ENCODE measurements at regions not wholly inside any gene's neighbourhood (a gene's known extent, or its start where the extent isn't known, plus 50 kb on each side); places are given as distances from the start of the nearest gene placed in this dataset.

- Histone ChIP-seq H3K36me3 (ENCODE audit: control insufficient read depth, insufficient read depth, low read length) (no peaks in the 10 kb centered on the region), H3K27me3 (replicated peaks; ENCODE audit: control insufficient read depth, insufficient read depth, low read length) (no peaks in the 10 kb centered on the region), H3K4me3 (replicated peaks; ENCODE audit: low read depth, low read length) (no peak overlapping the region)
- no peak for DNase-seq (ENCODE audit: extremely low read depth, insufficient read length)
- no peak for TF ChIP-seq CTCF (IDR thresholded peaks at IDR 0.05; ENCODE audit: insufficient read depth, low read length, poor library complexity, severe bottlenecking)
These were observed 159.9 kb upstream of the MGMT start for GRCh38 chr10:129307141-129307540.

- no peaks in the 10 kb centered on the region for H3K36me3 ChIP-seq (ENCODE audit: control insufficient read depth, insufficient read depth, low read length)
- no peak for TF ChIP-seq CTCF (IDR thresholded peaks at IDR 0.05; ENCODE audit: insufficient read depth, low read length, poor library complexity, severe bottlenecking)
- DNase-seq (ENCODE audit: extremely low read depth, insufficient read length), result no peak
- no peaks in the 10 kb centered on the region for H3K27me3 ChIP-seq (replicated peaks; ENCODE audit: control insufficient read depth, insufficient read depth, low read length)
- H3K4me3 ChIP-seq (replicated peaks; ENCODE audit: low read depth, low read length), result no peak overlapping the region
These were observed 158.0 kb upstream of the MGMT start for GRCh38 chr10:129308953-129309564.

GRCh38 chr10:129309565-129309964 is 157.5 kb upstream of the MGMT start:
- DNase-seq (ENCODE audit: extremely low read depth, insufficient read length), result no peak
- no peak for TF ChIP-seq CTCF (IDR thresholded peaks at IDR 0.05; ENCODE audit: insufficient read depth, low read length, poor library complexity, severe bottlenecking)
- Histone ChIP-seq H3K27me3 (replicated peaks; ENCODE audit: control insufficient read depth, insufficient read depth, low read length) (no peaks in the 10 kb centered on the region), H3K4me3 (replicated peaks; ENCODE audit: low read depth, low read length) (no peak overlapping the region), H3K36me3 (ENCODE audit: control insufficient read depth, insufficient read depth, low read length) (no peaks in the 10 kb centered on the region)

- H3K36me3 ChIP-seq (ENCODE audit: control insufficient read depth, insufficient read depth, low read length), result no peaks in the 10 kb centered on the region
- no peak for TF ChIP-seq CTCF (IDR thresholded peaks at IDR 0.05; ENCODE audit: insufficient read depth, low read length, poor library complexity, severe bottlenecking)
- H3K27me3 ChIP-seq (replicated peaks; ENCODE audit: control insufficient read depth, insufficient read depth, low read length), result no peaks in the 10 kb centered on the region
- no peak overlapping the region for H3K4me3 ChIP-seq (replicated peaks; ENCODE audit: low read depth, low read length)
- no peak for DNase-seq (ENCODE audit: extremely low read depth, insufficient read length)
These were observed 156.2 kb upstream of the MGMT start for GRCh38 chr10:129310881-129311280.

GRCh38 chr10:129319934-129320333 is 147.1 kb upstream of the MGMT start:
- Histone ChIP-seq H3K4me3 (replicated peaks; ENCODE audit: low read depth, low read length) (no peak overlapping the region), H3K27me3 (replicated peaks; ENCODE audit: control insufficient read depth, insufficient read depth, low read length) (no peaks in the 10 kb centered on the region), H3K36me3 (ENCODE audit: control insufficient read depth, insufficient read depth, low read length) (no peaks in the 10 kb centered on the region)
- DNase-seq (ENCODE audit: extremely low read depth, insufficient read length), result no peak
- no peak for TF ChIP-seq CTCF (IDR thresholded peaks at IDR 0.05; ENCODE audit: insufficient read depth, low read length, poor library complexity, severe bottlenecking)

- Histone ChIP-seq H3K4me3 (replicated peaks; ENCODE audit: low read depth, low read length) (no peak overlapping the region), H3K27me3 (replicated peaks; ENCODE audit: control insufficient read depth, insufficient read depth, low read length) (no peaks in the 10 kb centered on the region), H3K36me3 (ENCODE audit: control insufficient read depth, insufficient read depth, low read length) (no peaks in the 10 kb centered on the region)
- no peak for DNase-seq (ENCODE audit: extremely low read depth, insufficient read length)
- TF ChIP-seq CTCF (IDR thresholded peaks at IDR 0.05; ENCODE audit: insufficient read depth, low read length, poor library complexity, severe bottlenecking), result no peak
These were observed 146.7 kb upstream of the MGMT start for GRCh38 chr10:129320340-129320739.

Measured in GM06990 (cell line).